ENCODE measurements at regions not wholly inside any gene's neighbourhood (a gene's known extent, or its start where the extent isn't known, plus 50 kb on each side); places are given as distances from the start of the nearest gene placed in this dataset.

DNA sequence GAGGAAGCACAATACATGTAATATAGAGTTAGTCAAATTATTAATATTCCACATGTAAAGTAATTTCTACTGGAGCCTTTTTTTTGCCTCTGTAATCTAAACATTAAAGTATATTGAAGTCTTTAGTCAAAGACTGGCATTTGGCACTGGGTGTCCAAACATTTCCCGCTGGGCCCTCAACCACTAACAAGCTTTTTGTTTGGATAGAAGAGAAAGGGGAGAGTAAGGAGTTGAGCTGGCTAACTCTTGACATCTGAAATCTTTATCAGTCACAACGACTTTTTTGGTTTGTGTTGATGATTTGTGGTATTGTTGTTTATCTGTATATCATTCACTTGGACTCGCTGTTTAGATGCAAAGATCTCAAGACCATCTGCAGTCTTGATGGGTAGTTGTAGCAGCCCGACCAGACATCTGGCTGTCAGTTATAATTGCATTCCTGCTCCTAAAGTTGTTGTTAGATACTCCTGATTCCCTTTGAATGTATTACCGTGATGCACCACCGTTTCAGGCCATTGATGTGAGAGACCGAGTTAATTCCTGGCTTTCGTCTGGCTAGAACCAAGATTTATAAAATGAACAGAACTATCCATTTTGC, 379.6 kb downstream of the MTX2 start:
- ChIA-PET POLR2A (no interaction called here), CTCF (interaction anchor here (1.1 kb wide), 1 partner anchor 500 kb away, joined by 6 read pairs; no protein-coding TSS in a partner anchor)
- TF ChIP-seq SUZ12 (IDR thresholded peaks at IDR 0.05) (no peak), PKNOX1 (IDR thresholded peaks at IDR 0.05) (peak; percentile 86), ELF4 (IDR thresholded peaks at IDR 0.05) (no peak), NFRKB (IDR thresholded peaks at IDR 0.05) (no peak), ZNF384 (IDR thresholded peaks at IDR 0.05) (no peak), SP1 (IDR thresholded peaks at IDR 0.05) (no peak), L3MBTL2 (conservative IDR thresholded peaks at IDR 0.05) (no peak)
- no peak for DNase-seq (ENCODE audit: extremely low spot score)

GRCh38 chr2:176650104-176650837, 381.0 kb downstream of the MTX2 start:
- DNase-seq (ENCODE audit: extremely low spot score): no peak
- POLR2A ChIA-PET: no interaction called here
- TF ChIP-seq LEF1 (IDR thresholded peaks at IDR 0.05; ENCODE audit: borderline replicate concordance): no peak
- TF ChIP-seq ARNT (IDR thresholded peaks at IDR 0.05): no peak
- TF ChIP-seq HDGF (IDR thresholded peaks at IDR 0.05; ENCODE audit: borderline replicate concordance): no peak
- TF ChIP-seq FOXM1 (IDR thresholded peaks at IDR 0.05; ENCODE audit: borderline replicate concordance): no peak
- no peak for TF ChIP-seq ELF4 (IDR thresholded peaks at IDR 0.05)
- no peak for TF ChIP-seq FOXA1 (IDR thresholded peaks at IDR 0.05)
- TF ChIP-seq ZNF384 (IDR thresholded peaks at IDR 0.05): no peak
- no peak for TF ChIP-seq TARDBP (IDR thresholded peaks at IDR 0.05)
- TF ChIP-seq CTBP1 (IDR thresholded peaks at IDR 0.05; ENCODE audit: borderline replicate concordance): no peak
- no peak for TF ChIP-seq NFRKB (IDR thresholded peaks at IDR 0.05)
- no peak for TF ChIP-seq BHLHE40 (IDR thresholded peaks at IDR 0.05; ENCODE audit: borderline replicate concordance)
- CTCF ChIA-PET: interaction anchor here (0.6 to 2.9 kb wide), 3 partner anchors 53 to 524 kb away, joined by 3 to 25 read pairs (median 11); no protein-coding TSS in a partner anchor

DNA sequence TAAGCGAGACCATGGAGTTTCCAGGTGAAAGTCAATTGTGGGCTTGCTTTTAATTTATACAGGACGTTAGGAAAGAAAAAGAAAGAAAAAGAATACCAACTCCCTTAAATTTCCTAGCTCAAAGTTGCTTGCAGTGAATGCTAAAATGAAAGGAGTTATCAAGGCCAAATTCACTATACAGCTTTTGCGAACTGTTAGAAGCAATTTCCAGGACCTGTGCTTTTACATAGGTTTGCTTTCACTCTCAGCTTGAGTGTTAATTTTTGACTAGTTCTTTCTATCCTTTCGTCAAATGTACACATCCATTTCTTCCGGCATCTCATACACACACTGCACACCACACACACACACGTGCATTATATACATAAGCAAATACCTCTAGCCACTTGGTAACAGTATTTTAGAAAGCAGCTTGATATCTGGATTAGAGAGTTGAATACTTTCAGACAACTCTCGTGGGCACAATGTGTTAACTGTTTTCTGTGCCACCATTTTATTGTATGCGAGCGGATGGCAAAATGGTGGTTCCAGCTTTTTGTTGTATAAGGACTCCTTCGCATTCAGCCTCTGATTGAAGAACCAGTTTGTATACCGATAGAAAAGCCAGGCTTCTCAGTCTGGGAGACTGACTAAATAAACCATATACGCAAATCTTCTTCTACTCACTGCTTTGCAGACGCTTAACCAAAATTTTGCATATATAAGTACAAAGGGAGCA, 381.8 kb downstream of the MTX2 start:
- ChIA-PET CTCF (interaction anchor here (0.6 to 2.9 kb wide), 10 partner anchors 9 to 525 kb away, joined by 3 to 25 read pairs (median 6); no protein-coding TSS in a partner anchor), POLR2A (interaction anchor here (1.7 kb wide), 1 partner anchor 514 kb away, joined by 3 read pairs; no protein-coding TSS in a partner anchor)
- no peak for TF ChIP-seq L3MBTL2 (conservative IDR thresholded peaks at IDR 0.05)
- TF ChIP-seq LEF1 (IDR thresholded peaks at IDR 0.05; ENCODE audit: borderline replicate concordance): no peak
- no peak for TF ChIP-seq ARNT (IDR thresholded peaks at IDR 0.05)
- TF ChIP-seq ELF4 (IDR thresholded peaks at IDR 0.05): no peak
- no peak for TF ChIP-seq FOXM1 (IDR thresholded peaks at IDR 0.05; ENCODE audit: borderline replicate concordance)
- TF ChIP-seq TARDBP (IDR thresholded peaks at IDR 0.05): no peak
- TF ChIP-seq SUZ12 (IDR thresholded peaks at IDR 0.05): no peak
- TF ChIP-seq FOXA1 (IDR thresholded peaks at IDR 0.05): no peak
- no peak for TF ChIP-seq BHLHE40 (IDR thresholded peaks at IDR 0.05; ENCODE audit: borderline replicate concordance)
- TF ChIP-seq SP1 (IDR thresholded peaks at IDR 0.05): no peak
- DNase-seq (ENCODE audit: extremely low spot score): no peak

- DNase-seq (ENCODE audit: extremely low spot score): peak; percentile 49
- ChIA-PET POLR2A (interaction anchor here (0.8 to 1.7 kb wide), 2 partner anchors 516 to 547 kb away, joined by 3 read pairs; no protein-coding TSS in a partner anchor), CTCF (interaction anchor here (0.6 to 2.9 kb wide), 15 partner anchors 8 to 596 kb away, joined by 3 to 25 read pairs (median 6); no protein-coding TSS in a partner anchor)
- TF ChIP-seq ZNF384 (IDR thresholded peaks at IDR 0.05): no peak
- no peak for TF ChIP-seq L3MBTL2 (conservative IDR thresholded peaks at IDR 0.05)
- TF ChIP-seq FOXA1 (IDR thresholded peaks at IDR 0.05): no peak
- no peak for TF ChIP-seq ARNT (IDR thresholded peaks at IDR 0.05)
- no peak for TF ChIP-seq SP1 (IDR thresholded peaks at IDR 0.05)
- no peak for TF ChIP-seq TARDBP (IDR thresholded peaks at IDR 0.05)
- no peak for TF ChIP-seq FOXK2 (IDR thresholded peaks at IDR 0.05)
- TF ChIP-seq PKNOX1 (IDR thresholded peaks at IDR 0.05): no peak
- TF ChIP-seq FOXM1 (IDR thresholded peaks at IDR 0.05; ENCODE audit: borderline replicate concordance): no peak
- no peak for TF ChIP-seq BHLHE40 (IDR thresholded peaks at IDR 0.05; ENCODE audit: borderline replicate concordance)
Measured at GRCh38 chr2:176652300-176653182, 383.3 kb downstream of the MTX2 start.

- CTCF ChIA-PET: interaction anchor here (0.5 to 1.8 kb wide), 27 partner anchors 9 to 529 kb away, joined by 3 to 20 read pairs (median 3); no protein-coding TSS in a partner anchor
- TF ChIP-seq FOXA1 (IDR thresholded peaks at IDR 0.05) (no peak), BHLHE40 (IDR thresholded peaks at IDR 0.05; ENCODE audit: borderline replicate concordance) (no peak), HDGF (IDR thresholded peaks at IDR 0.05; ENCODE audit: borderline replicate concordance) (no peak), FOXK2 (IDR thresholded peaks at IDR 0.05) (peak; percentile 41; the same call in 1 of the 2 replicates)
- peak; percentile 73 for DNase-seq (ENCODE audit: extremely low spot score)
- POLR2A ChIA-PET: interaction anchor here (0.5 to 1.6 kb wide), 4 partner anchors 8 to 550 kb away, joined by 3 to 4 read pairs (median 4); no protein-coding TSS in a partner anchor
Measured at GRCh38 chr2:176653479-176654443, 384.5 kb downstream of the MTX2 start.

Data from HEK293T (cell line).